ENCODE measurements at regions not wholly inside any gene's neighbourhood (a gene's known extent, or its start where the extent isn't known, plus 50 kb on each side); places are given as distances from the start of the nearest gene placed in this dataset.

DNA sequence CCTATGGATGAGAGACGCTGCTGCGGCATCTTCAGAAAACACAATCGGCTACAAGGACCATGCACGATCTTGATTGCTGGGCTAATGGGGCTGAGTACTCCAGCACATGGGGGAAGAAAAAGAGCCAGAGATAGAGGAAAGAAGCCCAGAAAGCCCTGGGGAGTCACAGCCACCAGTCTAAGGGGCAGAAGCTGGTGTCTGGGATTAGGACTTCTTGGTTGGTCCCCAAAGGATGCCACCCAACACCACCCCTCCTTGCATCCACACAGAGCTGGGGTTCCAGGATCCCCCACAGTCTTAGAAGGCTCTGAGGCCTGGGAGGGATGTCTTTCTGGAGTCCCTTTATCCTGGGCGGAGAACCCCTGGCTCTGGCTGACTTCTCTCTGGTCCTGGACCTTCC is 98.4 kb upstream of the TARDBP start:
- DNase-seq = no peak

DNA sequence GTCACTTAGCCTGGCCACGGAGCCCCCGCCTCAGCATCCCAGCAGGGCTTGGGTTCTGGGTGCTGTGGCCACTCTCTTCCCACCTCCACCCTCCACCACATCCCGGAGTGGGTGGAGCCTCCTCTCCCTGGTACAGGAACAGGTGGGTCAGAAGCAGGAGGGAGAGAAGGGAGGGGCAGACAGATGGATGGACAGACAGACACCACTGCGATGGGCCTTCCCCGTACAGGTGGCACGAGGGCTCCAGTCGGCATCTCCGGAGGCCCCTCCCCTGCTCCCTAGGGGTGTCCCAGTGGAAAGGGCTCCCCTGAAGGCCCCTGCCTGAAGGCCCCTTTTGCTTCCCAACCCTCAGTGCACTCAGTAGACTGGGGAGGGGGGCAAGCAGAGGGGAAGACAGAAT is 96.9 kb upstream of the TARDBP start:
- no peak for DNase-seq

DNA sequence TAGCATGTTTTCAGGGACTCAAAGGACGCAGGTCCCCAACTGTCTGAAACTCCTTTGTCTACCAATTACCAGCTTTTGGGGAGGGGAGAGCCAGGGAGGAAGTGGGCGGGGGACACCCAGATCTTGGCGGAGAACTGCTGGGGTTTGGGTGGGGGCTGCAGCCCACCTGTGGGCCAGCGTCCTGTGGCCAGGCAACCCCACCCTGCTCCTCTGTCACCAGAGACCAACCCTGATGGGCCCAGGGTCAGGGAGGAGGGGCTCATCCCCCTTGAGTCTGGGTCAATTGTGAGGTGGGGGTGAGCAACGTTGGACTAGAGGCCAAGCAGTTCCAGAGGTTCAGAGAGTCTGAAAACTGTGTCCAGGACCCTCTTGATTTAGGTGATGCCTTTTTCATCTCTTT is 96.1 kb upstream of the TARDBP start:
- no peak for DNase-seq

DNA sequence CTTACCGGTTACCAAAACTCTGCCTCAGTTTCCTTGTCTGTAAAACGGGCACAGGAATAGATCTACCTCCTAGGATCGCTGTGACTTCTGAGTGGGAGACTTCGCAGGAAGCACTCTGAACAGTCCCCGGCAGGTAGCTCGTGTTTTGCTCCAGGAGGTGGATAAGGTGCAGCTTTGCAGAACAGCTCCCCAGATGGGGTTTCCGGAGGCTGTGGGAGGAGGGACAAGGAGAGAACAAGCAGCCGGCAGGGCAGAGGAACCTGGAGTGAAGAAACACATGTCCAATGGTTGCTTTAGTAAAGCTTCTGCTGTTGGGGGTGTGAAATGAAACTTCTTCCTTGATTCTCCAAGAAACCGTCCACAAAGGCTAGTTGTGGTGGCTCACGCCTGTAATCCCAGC is 95.5 kb upstream of the TARDBP start:
- no peak for DNase-seq

DNA sequence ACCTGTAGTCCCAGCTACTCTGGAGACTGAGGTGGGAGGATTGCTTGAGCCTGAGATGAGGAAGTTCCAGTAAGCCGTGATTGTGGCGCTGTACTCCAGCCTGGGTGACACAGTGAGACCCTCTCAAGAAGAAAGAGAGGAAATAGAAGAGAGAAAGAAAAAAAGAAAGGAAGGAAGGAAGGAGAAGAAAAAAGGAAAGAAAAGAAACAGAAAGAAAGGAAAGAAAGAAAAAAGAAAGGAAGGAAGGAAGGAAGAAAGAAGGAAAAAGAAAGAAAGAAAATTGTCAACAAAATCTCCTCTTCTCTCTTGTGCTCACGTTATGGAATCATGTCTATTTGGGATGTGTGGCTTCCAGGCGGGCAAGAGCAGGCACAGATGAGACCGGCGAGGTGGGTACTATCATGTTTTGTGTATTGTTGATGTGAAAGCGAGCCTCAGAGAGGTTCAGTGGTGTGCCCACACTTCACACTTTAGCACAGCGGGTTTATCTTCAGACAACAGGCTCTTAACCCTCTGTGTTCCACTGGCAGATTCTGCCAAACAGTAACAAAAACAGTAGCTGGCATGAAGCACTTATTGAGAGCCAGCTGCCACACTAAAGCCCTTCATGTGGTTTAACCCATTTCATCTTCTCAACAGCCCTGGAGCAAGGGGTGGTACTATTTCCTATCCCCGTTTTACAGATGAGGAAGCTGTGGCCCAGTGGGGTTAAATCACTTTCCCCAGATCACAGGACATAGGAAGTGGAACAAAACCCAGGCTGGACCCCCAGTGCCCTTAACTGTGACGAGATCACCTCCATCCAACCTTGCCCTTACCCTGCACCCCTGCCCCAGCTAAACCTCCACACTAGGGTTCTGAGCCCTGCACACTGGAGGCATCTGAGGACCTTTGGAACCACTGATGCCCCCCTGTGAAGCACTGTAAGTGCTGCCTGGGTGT is 94.7 kb upstream of the TARDBP start:
- DNase-seq = no peak

DNA sequence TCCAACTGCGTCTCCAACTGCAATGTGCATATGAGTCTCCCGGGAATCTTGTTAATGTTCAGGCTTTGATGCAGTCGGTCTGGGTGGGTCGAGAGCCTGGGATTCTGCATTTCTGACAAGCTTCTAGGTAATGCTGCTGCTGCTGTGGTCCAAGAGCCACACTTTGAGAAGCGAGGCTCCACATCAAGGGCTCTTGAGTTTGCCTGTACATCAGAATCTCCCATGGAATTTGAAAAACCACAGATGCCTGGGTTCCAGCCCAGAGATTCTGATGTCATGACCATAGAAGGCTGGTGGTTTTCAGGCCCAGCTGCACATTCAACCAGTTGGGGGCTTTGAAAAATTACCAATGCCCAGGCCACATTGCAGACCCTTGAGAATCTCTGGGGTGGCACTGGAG is 93.9 kb upstream of the TARDBP start:
- no peak for DNase-seq

DNA sequence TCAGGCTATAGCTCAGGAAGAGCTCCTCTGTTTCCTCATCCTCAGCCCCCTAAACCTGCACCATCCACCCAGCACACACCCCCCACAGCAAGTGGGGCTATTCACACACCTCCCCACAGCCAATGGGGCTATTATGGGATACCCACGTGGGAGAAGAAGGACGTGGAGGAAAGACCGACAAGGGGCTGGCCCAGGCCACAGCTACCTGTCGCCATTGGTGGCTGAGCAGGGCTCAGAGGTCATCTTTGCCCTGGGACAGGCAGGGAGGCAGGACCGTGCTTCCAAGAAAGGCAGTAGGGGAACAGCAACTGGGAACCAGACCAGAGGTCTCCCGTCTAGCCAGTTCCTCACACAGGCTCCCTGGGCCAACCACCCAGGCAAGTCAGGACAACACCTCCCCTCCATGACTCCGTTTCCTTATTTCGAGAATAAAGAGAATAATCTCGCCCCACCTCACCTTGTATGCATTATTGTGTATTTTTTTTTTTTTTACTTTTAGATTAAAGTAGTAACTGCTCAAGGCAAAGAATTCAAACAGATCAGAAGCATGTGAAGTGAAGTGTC is 92.3 kb upstream of the TARDBP start:
- DNase-seq = no peak

DNA sequence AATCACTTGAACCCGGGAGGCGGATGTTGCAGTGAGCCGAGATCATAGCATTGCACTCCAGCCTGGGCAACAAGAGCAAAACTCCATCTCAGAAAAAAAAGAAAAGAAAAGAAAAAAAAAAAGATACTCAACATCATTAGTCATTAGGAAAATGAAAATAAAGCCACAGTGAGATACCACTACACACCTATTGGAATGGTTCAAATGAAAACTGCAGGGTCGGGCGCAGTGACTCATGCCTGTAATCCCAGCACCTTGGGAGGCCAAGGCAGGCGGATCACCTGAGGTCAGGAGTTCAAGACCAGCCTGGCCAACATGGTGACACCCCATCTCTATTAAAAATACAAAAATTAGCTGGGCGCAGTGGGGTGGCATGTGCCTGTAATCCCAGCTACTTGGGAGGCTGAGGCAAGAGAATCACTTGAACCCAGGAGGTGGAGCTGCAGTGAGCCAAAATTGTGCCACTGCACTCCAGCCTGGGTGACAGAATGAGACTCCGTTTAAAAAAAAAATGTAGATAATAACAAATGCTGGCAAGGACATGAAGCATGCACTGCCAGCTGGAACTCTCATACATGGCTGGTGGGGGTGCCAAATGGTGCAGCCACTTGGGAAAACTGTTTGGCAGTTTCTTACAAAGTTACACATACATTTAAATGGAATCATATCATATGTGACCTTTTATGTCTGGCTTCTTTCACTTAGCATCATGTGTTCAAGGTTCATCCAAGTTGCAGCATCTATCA is 90.0 kb upstream of the TARDBP start:
- peak; percentile 70 for DNase-seq

DNA sequence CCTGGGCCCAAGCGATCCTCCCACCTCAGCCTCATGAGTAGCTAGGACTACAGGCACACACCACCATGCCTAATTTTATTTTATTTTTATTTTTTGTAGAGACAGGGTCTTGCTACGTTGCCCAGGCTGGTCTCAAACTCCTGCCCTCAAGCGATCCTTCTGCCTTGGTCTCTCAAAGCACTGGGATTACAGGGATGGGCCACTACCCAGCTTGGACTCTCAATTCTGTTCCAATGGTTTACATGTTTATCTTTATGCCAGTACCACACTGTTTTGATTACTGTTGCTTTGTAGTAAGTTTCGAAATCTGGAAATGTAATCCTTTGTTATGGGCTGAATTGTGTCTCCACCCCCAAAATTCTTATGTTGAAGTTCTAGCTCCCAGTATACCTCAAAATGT is 88.4 kb upstream of the TARDBP start:
- DNase-seq = no peak

DNA sequence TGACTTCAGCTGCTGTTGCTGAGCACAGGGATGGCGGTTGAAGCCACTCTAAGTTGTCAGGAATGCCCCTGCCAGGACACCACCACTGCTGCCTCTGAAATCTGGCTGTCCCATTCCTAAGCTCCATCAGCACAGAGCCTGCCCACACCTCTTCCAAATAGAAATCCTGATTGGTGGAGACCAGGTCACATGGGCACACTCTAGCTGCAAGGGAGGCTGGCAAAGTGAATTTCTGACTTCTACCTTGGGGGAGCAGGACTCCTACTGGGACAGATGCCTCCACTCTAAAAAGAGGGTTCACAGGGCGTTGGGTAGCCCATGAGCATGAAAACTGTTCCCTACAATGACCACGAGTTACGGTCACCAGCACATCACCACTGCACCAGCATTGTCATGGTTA is 83.8 kb upstream of the TARDBP start:
- DNase-seq = no peak

DNA sequence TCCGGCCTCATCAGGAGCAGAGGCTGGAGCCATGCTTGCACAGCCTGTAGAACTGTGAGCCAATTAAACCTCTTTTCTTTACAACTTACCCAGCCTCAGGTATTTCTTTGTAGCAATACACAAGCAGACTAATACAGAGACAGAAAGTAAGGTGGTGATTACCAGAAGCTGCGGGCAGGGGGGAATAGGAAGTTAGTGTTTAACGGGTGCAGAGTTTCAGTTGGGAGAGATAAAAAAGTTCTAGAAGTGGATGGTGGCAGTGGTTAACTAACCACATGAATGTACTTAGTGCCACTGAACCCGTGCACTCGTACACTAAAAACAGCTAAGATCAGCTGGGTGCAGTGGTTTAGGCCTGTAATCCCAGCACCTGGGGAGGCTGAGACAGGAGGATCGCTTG is 80.4 kb upstream of the TARDBP start:
- DNase-seq = peak; percentile 62

DNA sequence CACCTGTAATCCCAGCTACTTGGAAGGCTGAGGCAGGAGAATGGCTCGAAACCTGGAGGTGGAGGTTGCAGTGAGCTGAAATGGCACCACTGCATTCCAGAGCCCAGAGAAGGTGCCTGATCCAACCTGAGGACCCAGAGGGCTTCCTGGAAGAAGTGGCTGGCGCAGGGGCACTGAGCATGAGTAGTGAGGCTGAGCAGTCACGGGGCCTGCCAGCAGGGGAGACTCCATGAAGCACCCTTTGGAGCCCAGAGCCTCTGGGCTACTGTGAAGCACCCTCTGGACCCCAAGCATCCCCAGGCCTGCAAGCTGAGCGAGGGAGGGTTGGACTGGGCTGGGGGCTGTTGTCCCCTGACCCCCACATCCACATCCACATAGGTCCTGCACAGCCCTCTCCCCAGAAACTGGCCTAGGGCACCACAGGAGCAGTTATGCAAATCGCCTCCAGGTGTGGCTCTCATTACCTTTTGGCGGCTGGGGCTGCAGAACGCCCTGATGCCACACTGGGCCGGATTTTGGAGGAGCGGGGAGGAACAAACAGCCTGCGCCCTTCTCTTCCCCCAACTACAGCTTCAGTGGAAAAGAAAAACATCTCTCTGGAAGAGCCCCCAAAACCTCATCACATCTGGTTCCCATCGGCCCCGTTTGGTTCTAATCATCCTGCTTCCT is 78.2 kb upstream of the TARDBP start:
- DNase-seq = no peak

DNA sequence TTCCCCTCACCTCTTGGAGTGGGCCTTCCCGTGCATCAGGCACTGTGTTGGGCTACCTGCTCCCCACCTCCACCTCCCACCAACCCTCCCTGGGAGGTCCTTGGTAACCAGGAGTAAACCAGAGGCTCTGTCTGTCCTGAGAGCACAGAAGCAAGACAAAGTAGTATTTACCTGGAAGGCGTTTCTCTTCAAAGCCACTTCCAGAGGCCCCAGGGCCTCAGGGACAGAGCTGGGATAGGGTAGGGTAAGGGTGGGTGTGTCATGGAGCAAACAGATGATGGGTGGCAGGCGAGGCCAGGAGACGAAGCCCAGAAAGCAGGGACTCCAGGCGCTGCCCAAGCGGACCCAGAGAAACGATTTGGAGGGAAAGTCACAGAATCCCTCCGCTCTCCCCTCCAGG is 77.2 kb upstream of the TARDBP start:
- DNase-seq = no peak

DNA sequence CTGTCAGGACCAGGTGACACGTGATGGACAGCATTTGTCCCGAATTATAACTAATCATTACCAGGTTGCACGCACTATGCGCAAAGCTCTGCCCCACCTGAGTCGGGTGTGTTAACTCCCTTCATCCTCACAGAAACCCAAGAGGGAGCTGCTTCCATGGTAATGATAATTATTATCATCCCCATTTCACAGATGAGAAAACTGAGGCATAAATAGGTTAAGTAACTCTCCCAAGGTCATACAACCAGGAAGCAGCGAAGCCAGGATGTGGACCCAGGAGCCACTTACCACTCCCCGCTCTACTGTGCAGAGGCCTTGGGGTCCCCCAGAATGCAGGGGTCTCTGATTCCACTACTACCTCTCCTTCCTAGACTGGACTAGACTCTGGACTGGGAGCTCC is 76.7 kb upstream of the TARDBP start:
- DNase-seq = no peak

DNA sequence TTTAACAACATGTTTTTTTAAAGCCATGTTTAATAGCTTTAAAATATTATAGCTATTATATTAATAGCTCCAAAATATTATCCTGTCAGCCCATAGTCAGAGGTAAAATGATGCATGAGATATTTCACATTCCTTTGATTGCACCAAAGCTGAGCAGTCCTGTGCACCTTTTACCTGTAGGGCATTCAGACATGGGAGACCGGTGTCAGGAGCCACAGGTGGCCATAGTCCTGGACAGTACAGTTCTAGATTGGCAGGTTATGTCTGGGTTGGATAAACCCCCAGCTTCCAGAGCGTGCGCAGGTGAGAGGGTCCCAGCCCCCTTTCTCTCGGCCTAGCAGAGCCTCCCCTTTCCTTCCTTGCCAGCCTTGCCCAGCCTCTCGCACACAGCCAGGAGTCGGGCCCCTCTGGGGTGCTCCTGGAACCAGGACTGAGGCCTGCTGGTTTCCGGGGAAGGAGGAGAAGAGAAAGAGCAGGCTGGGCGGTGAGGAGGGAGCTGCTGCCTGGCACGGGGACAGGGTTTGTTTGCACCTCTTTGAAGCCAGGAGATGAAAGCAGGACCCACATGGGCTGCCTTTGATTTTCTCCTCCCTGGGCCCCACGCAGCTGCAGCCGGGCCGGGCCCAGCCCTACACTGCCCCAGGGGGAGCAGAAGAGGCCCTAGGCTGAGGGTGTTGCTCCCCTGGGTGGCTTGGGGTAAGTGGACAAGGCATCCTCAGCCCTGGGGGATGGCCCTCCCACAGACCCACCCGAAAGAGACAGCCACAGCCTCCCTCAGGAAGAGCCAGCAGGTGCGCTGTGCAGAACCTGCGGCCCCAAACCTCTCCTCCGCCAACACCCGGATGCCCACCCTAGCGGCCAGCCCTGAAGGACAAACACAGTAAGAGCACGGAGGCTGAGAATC is 75.2 kb upstream of the TARDBP start:
- no peak for DNase-seq

DNA sequence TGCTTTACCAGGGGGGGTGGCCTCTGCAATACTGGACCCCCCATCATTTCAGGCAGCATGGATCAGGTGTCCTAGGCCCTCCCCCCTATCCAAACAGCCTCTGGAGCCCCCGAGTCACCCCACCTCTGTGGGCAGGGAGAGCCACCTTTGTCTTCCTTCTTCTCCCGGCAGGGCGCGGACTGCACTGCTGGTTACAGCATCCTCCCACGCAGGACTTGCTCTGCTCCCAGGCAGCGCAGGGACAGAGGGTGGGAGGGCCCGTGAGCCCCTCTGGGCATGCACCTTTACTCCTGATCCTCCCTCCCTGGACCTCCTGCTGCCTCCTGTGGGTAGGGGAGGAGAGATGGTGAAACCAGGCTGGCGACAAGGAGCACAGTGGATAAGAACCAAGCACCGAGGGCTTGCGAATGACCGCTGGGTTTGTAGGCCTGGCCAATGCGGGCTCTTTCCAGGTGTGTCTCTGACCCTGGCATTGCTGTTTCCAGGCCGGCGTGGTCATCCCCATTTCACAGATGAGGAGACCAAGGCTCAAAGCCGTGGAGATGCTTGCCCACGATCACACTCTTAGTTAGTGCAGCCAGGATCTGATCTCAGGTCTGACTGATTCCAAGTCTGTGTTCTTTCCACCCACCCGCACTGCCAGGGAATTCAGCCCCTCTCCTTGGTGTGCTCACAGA is 73.6 kb upstream of the TARDBP start:
- DNase-seq = no peak

DNA sequence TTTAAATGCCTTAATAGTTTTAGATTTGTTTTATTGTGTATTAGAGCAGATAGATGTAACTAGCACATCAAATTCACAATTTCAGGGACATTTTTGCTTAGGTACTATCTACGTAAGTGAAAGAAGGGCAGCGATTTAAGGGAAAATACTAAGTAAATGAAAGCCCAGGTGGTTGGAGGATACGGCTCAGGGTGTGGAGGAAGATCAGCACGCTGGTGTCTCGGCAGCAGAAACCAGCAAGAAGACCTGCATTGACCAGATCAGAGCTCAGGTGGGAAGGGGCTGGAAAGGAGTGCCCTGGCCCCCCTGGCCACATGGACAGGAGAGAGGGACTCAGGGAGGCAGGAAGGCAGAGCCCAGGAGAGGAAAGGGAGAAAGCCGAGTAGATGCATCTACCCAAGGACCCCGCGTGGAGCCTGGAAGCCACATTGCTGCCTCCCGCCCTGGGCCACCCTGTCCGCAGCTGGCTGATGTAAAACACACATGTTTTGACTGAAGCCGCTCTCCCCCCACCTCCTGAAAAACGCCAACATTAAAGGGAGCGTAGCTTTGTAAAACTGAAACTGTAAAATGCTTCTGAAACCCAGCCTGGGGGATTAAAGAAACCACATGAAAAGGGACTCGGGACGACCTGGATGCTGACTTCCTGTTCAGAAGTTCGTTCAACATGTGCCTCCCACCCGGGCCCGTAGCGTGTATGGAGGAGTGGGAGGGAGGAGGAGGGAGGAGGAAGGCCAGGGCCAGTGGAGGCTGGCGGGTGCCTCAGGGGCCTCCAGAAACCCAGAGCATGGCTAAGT is 72.6 kb upstream of the TARDBP start:
- peak; percentile 76 for DNase-seq

DNA sequence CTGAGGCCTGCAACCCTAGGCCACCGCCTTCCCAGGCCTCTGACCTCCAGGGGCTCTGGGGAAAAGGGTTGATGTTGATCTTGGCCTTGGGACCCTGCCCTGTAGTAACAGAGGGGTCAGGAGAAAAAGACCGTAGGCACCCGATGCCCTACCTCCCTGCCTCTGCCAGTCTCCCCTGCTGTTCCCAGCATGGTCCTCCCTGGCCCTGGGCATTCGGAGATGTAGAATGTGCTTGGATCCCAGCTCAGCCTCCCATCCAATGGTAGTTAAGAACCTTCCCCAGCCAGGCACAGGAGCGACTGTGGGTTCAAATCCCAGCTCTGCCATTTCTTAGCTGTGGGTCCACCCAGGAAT is 72.0 kb upstream of the TARDBP start:
- DNase-seq = no peak

DNA sequence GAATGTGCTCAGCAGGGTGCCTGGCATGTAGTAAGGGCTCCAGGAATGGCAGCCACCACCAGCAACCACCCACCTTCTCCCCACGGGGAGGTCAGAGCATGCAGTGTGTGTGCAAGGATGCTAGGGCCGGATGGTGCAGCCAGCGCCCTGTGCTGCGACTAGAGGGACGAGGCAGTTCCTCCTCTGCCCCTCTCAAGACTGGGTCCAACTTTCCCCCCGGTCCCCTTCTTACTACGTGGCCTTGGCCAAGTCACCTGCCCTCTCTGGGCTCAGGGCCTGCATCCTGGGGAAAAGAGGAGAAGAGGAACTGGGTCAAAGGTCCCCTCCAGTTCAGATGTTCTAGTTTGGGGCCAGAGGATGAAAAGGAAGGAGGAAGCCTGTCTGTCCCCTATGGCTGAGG is 71.6 kb upstream of the TARDBP start:
- no peak for DNase-seq

DNA sequence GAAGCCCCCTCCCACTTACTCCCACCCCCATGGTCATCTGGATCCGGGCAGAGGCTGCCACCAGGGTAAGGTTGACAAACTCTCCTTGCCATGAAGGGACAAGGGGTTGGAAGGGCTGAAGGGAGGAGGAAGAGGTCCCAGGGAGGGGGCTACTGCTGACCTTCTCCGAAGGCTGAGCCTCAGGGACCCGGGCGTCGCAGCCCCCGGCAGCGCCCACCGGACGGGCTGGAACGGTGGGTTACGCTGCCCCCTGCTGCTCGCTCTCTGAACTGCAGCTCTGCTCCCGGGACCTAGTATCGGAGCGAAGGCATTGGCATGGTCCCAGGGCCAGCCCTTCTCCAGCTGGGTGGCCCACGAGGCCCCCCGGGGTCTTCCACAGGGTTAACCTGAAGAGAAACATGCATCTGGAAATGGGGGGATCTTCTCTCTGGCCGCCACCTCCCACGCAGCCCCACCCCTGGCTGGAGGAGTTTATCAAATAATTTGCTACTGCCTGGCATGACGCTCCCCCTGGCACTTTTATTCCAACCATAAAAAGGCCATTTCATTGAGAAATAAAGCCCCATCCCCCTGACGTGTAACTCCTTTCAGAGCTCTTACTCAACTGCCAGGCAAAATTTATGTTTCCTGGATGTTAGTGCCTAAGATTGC is 70.4 kb upstream of the TARDBP start:
- DNase-seq = peak; percentile 75

DNA sequence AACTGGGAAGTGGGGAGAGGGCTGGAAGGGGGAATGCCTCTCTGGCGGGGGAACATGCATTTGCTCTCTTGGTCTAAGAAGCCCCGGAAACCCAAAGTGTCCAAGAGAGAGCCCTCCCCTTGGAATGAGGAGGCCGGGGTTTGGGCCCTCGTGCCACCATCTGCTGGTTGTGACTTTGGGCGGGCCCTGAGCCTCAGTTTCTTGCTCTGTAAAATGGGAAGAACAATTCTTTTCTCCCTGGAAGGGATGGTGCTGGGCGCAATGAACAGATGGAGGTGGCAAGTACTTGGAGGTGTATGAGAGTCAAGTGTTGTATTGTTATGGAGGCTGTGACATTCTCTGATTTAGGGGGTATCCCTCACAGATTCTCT is 69.9 kb upstream of the TARDBP start:
- DNase-seq = no peak
